HepG2 (cell line): ENCODE measurements at regions not wholly inside any gene's neighbourhood (a gene's known extent, or its start where the extent isn't known, plus 50 kb on each side); places are given as distances from the start of the nearest gene placed in this dataset.

ENCODE experiments used
- ATAC-seq: fragments of 200-7000 bp; cut with Tn5 transposase; 3 replicates; pipeline ENCODE4 v1.9.1; 2020; ENCODE audit warnings: mild to moderate bottlenecking, moderate library complexity
- BruUV-seq: library from RNA; stranded (reverse); fragments of 400-500 nt; replicated peaks from 2 replicates; lab custom pipeline; 2021; lab: Mats Ljungman, UMichigan
- CTCF ChIA-PET: fragments of 300-600 bp; formaldehyde crosslinking; extraction: SDS; loops from one replicate; lab custom pipeline; 2021; ENCODE audit warnings: low total read pairs, inconsistent platforms, low intra/inter-chr PET ratio; lab: Yijun Ruan, JAX
- POLR2A ChIA-PET: fragments of 350-600 bp; sonication (Branson Sonifier 250); formaldehyde crosslinking; loops from one replicate; lab custom pipeline; 2020; ENCODE audit warnings: antibody characterized with exemption, inconsistent platforms; lab: Yijun Ruan, JAX
- DNase-seq: peaks from one replicate; pipeline ENCODE4 v3.0.0-alpha.2; 2015; ENCODE audit warnings: low spot score
- FAIRE-seq: peaks from 3 replicates; lab custom pipeline; 2011; peaks lifted over from hg19 to GRCh38; lab: Jason Lieb, UNC
- H2AFZ ChIP-seq: one replicate; pipeline ENCODE4 v1.6.1; 2011; ENCODE audit warnings: low read length, inconsistent platforms
- H3K27ac ChIP-seq: fragments of 300-600 bp; 3 replicates; pipeline ENCODE4 v1.8.0; 2011; ENCODE audit warnings: mixed run types, mild to moderate bottlenecking, mixed read lengths, low read length, inconsistent platforms; ENCODE audit not compliant: insufficient read depth; ENCODE audit errors: extremely low read length
- H3K27me3 ChIP-seq, 2 experiments: fragments of 200-600 bp in 1 of 2; 2 replicates in 1 of 2; 3 replicates in 1 of 2; pipeline versions ENCODE4 v1.6.0 to v1.8.0; 2011; ENCODE audit warnings: low read length in 2 of 2, mild to moderate bottlenecking in 2 of 2, moderate library complexity in 2 of 2, inconsistent platforms in 1 of 2; ENCODE audit not compliant: insufficient read depth in 2 of 2, control insufficient read depth in 1 of 2
- H3K36me3 ChIP-seq, 2 experiments: fragments of 200-600 bp in 1 of 2; replicated peaks in 1 of 2; 2 replicates in 1 of 2; 3 replicates in 1 of 2; pipeline versions ENCODE4 v1.5.1 to v1.8.0; 2011; ENCODE audit warnings: low read length in 2 of 2, inconsistent platforms in 1 of 2; ENCODE audit not compliant: insufficient read depth in 2 of 2, control insufficient read depth in 1 of 2
- H3K4me1 ChIP-seq: 2 replicates; pipeline ENCODE4 v1.5.1; 2012; ENCODE audit warnings: low read length, inconsistent platforms; ENCODE audit not compliant: insufficient read depth
- H3K4me2 ChIP-seq: 2 replicates; pipeline ENCODE4 v1.6.0; 2011; ENCODE audit warnings: low read depth, low read length, inconsistent platforms
- H3K4me3 ChIP-seq, 3 experiments: fragments of 200-600 bp in 1 of 3; sonication (generic), shearing (Covaris generic) in 1 of 3; replicated peaks in 1 of 3; 2 replicates each; pipeline ENCODE4 v1.5.1; 2011 to 2016; ENCODE audit warnings: low read length in 3 of 3, inconsistent platforms in 2 of 3, low read depth in 2 of 3, mild to moderate bottlenecking in 2 of 3, control low read depth in 1 of 3, mixed read lengths in 1 of 3; ENCODE audit not compliant: insufficient read depth in 1 of 3
- H3K79me2 ChIP-seq: one replicate; pipeline ENCODE4 v1.6.1; 2011; ENCODE audit warnings: low read length, inconsistent platforms; ENCODE audit not compliant: insufficient read depth
- H3K9ac ChIP-seq: 2 replicates; pipeline ENCODE4 v1.6.0; 2011; ENCODE audit warnings: mild to moderate bottlenecking, low read depth, low read length, inconsistent platforms; ENCODE audit not compliant: insufficient read depth
- H3K9me3 ChIP-seq: 2 replicates; pipeline ENCODE4 v1.5.1; 2012; ENCODE audit warnings: mild to moderate bottlenecking, low read length
- H4K20me1 ChIP-seq: 2 replicates; pipeline ENCODE4 v1.6.0; 2011; ENCODE audit warnings: inconsistent platforms, mild to moderate bottlenecking, low read length, moderate library complexity; ENCODE audit not compliant: insufficient read depth
- FOSL2 ChIP-seq: sonication (generic); formaldehyde crosslinking; IDR thresholded peaks from 2 replicates; pipeline ENCODE4 v1.4.0; 2020; ENCODE audit warnings: missing genetic modification reagents
- FOXO1 ChIP-seq: sonication (generic); formaldehyde crosslinking; IDR thresholded peaks from 2 replicates; pipeline ENCODE4 v1.4.0; 2020; ENCODE audit warnings: missing genetic modification reagents
- HNRNPLL ChIP-seq: fragments of 200-400 bp; formaldehyde crosslinking; IDR thresholded peaks from 2 replicates; pipeline ENCODE4 v1.6.1; 2017; ENCODE audit warnings: mild to moderate bottlenecking, low read depth, low read length; ENCODE audit not compliant: poor library complexity, severe bottlenecking
- SETDB1 ChIP-seq: sonication (generic); formaldehyde crosslinking; IDR thresholded peaks from 2 replicates; pipeline ENCODE4 v1.5.1; 2020; ENCODE audit warnings: missing genetic modification reagents, mild to moderate bottlenecking, borderline replicate concordance
- ZBTB14 ChIP-seq: sonication (generic); formaldehyde crosslinking; IDR thresholded peaks from 2 replicates; pipeline ENCODE4 v1.4.0; 2020; ENCODE audit warnings: missing genetic modification reagents
- WGBS: methylation state at CpG from one replicate; pipeline ENCODE4 v1.1.6; 2017; ENCODE audit warnings: low lambda C conversion rate; 5-methylcytosine and 5-hydroxymethylcytosine counted together
- in situ Hi-C: cut with HindIII; loops from 2 replicates; pipeline ENCODE4 v1.10.0; 2017; ENCODE audit warnings: low pct_unique_long_range_greater_than_20kb; ENCODE audit not compliant: extremely low pct_ligation_motif_present
- intact Hi-C: fragments of 100-400 bp; cut with micrococcal nuclease; formaldehyde crosslinking; loops from one replicate; pipeline ENCODE4 v1.10.0; 2022; ENCODE audit not compliant: unreplicated experiment

DNA sequence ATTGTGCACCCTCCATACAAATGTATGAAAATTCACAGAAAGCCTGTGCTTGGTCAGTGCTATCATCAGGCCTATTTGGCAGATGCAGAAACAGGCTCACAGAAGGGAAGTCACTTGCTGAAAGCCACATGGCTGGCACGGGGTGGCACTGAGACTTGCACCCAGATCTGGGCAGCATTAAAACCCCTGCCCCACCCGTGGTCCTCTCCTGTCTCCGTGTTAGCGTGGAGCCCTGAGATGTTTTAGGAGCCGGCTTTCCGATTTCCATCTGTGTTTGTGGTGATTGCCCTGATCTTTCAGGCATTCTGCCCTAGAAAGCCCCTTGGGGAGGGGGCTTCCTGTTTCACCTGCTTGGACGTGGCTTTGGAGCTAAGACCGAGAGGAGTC is 102.2 kb upstream of the IER5L start:
- H2AFZ ChIP-seq, result no peak overlapping the region
- TF ChIP-seq SETDB1 (CRISPR knock-in tag) (no peak), HNRNPLL (no peak), FOXO1 (CRISPR knock-in tag) (no peak)
- FAIRE-seq (no peak), DNase-seq (no peak), ATAC-seq (no peak)
- intact Hi-C loops (no loop called here), in situ Hi-C loops (no loop called here)
- no TSS peak for BruUV-seq
- peaks cover 53% of the 10 kb centered on the region for H3K4me1 ChIP-seq
- no peaks in the 10 kb centered on the region for H3K36me3 ChIP-seq
- no peak overlapping the region for H3K4me2 ChIP-seq
- H3K79me2 ChIP-seq, result no peaks in the 10 kb centered on the region
- POLR2A ChIA-PET, result no interaction called here
- H3K27ac ChIP-seq, result no peak overlapping the region
- 35% methylated on average over 5 of the region's 8 CpGs for WGBS
- H3K27me3 ChIP-seq, result peaks cover 0 to 42% of the 10 kb centered on the region in 2 experiments; a peak in 4 of 5 replicates
- H3K9me3 ChIP-seq, result no peaks in the 10 kb centered on the region
- H3K9ac ChIP-seq, result no peak overlapping the region
- CTCF ChIA-PET, result no interaction called here
- H4K20me1 ChIP-seq, result no peaks in the 10 kb centered on the region
- no peak overlapping the region for H3K4me3 ChIP-seq

- 38% methylated on average over 5 of the region's 16 CpGs for WGBS
- Histone ChIP-seq H3K27me3 (peaks cover 0 to 53% of the 10 kb centered on the region in 2 experiments), H4K20me1 (no peaks in the 10 kb centered on the region), H3K4me1 (peaks cover 47% of the 10 kb centered on the region), H2AFZ (no peak overlapping the region), H3K79me2 (no peaks in the 10 kb centered on the region), H3K4me2 (0 out of 2 replicates have a peak overlapping the region, but pooled peaks have one; percentile 7), H3K36me3 (no peaks in the 10 kb centered on the region), H3K4me3 (no peak overlapping the region), H3K9me3 (no peaks in the 10 kb centered on the region), H3K27ac (no peak overlapping the region), H3K9ac (no peak overlapping the region)
- in situ Hi-C loops, result loop anchor here (5.0 kb wide), 1 partner anchor 51 kb away; no protein-coding TSS in a partner anchor
- POLR2A ChIA-PET, result no interaction called here
- CTCF ChIA-PET, result no interaction called here
- intact Hi-C loops, result no loop called here
- no peak for FAIRE-seq
- no peak for DNase-seq
- BruUV-seq, result no TSS peak
- ATAC-seq, result peak; percentile 22
- TF ChIP-seq FOSL2 (CRISPR knock-in tag) (peak; percentile 63), ZBTB14 (CRISPR knock-in tag) (no peak)
Observed at GRCh38 chr9:129278391-129279237, 100.6 kb upstream of the IER5L start.
